NCI-H146 treated with DMSO at 0.1 percent for 48 hours (cell line): ENCODE measurements at regions not wholly inside any gene's neighbourhood (a gene's known extent, or its start where the extent isn't known, plus 50 kb on each side); places are given as distances from the start of the nearest gene placed in this dataset.

Experiments used
- DNase-seq: peaks from one replicate; lab custom pipeline; 2025; ENCODE audit not compliant: unreplicated experiment; lab: John Stamatoyannopoulos, UW

DNA sequence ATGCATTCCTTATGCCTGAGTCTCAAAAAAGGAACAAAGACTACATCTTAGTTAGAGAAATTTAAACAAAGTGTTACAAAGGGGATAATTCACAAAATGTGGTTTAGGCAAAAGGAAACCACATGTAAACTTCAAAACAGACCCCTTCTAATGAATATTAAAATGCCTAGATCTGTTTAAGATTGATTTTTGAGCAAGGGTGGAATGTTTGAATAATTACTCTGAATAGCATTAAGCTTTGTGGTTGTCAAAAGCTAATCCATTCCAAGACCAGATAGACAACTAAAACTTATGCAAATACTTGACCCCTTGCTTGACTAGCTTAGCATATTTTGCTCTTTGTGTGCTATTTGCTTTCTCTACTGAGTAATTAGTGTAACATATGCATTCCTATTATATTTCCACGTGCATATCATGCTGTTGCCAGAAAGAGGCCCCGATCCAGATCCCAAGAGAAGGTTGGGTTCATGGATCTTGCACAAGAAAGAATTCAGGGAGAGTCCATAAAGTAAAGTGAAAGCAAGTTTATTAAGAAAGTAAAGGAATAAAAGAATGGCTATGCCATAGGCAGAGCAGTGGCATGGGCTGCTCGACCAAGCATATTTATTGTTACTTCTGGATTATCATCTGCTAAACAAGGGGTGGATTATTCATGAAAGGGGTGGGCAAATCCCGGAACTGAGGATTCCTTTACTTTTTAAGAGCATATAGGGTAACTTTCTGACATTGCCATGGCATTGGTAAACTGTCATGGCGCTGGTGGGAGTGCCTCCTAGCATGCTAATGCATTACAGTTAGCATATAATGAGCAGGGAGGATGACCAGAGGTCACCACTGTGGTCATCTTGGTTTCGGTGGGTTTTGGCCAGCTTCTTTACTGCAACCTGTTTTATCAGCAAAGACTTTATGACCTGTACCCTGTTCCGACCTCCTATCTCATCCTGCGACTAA lies 1193.4 kb upstream of the EYS start:
- DNase-seq: no peak

DNA sequence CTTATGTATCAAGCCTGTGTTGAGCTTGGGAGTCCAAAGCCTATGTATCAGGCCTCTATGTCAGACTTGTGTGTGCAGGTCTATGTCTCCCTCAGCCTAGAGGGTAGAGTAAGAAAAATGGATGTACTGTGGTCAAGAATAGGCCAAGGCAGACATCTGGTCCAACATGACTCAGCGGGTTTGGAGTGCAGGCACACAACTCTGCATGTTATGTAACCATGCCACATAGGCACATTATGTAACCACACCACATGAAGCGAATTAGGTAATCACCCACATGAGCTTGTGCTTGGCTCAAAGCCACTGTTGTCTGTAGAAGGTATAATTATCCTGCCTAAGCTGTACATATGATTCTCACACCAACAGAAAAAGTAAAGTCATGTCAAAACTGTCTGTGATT lies 1190.5 kb upstream of the EYS start:
- DNase-seq: no peak

DNA sequence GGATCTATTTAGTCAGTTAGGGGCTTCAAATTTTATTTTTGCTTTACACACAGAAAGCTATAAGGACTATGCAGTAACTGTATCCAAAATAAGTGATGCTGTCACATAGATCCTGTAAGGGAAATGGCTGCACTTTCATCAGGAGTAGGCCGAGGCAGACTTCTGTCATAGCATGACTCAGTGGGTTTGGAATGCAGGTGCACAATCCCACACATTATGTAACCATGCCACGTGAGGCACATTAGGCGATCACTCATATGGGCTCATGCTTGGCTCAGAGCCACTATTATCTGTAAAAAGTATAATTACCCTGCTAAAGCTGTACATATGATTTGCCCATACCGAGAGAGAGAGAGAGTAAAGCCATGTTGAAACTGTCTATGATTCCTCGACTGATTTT lies 1189.4 kb upstream of the EYS start:
- no peak for DNase-seq

DNA sequence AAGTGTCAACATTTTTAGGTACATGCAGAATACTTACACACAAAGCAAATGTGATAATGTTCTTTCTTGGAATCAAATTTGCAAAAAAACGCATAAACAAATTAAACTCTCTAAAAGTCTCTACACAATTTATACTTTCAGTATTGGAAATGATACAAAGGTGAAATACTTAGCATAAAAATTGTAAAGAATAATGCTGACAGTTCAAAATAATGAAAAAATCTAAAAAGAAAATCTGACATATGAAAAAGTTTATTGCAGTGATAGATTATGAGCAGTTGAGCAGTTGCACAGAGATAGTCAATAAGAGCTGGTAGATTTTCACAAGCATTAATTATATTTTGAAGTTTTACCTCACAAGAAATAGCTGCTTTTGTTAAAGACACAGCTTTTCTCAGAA lies 1176.4 kb upstream of the EYS start:
- no peak for DNase-seq

DNA sequence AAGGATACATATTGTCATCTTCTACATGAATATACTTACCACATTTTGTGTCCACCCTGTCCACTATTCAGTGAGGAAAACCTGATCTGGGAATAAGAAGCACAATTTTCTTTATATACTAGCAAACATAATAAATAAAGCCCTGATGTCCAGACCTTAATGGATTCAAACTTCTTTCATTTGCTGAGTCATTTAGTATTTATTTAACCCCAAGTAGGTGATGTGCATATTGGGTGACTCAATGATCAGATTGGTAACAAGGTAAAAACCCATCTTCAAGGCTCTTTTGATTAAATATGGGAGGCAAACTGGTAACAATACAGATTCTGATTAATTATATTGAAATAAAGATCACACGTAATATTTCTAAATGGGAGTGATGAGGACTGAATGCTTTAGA lies 1159.8 kb upstream of the EYS start:
- DNase-seq: no peak

DNA sequence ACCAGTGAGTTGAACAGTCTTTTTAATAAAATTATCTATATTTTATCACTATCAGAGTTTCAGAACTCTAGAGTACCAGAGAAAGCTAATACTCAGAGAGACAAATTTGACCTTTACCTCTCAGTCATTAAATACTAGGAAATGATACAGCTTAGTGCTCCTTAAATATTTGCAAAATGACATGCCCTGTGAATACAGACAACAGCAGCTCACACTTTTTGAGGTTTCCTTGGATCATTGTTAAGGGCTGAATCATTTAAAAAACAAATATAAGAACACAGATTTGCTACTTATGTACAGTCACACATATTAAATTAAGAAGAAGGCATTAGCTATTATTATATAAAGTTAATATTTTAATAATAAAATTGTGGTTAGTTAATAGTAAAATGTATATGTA lies 1158.7 kb upstream of the EYS start:
- no peak for DNase-seq

DNA sequence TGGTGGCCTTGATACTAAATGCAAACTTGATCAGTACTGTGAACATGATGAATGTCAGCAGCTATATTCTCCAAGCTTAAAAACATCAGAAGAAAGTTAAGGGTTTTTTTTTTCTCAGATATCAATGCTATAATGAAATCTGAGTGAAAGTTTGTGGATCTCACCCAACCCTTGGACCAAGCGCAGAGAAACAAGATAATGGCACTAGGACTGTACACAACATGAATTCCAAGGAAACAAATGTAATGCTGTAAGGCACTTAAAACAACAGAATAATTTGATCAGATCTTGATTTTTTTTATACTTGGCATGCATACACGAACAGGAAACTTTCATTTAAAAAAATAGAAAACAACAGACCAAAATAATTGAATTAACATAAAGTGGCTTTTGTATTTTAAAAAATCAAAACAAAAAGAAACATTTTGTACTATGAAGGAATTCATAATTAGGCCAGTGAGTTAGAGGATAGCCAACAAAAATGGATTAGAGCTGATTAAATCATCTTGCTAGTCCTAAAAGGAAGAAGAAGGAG lies 1154.0 kb upstream of the EYS start:
- no peak for DNase-seq

DNA sequence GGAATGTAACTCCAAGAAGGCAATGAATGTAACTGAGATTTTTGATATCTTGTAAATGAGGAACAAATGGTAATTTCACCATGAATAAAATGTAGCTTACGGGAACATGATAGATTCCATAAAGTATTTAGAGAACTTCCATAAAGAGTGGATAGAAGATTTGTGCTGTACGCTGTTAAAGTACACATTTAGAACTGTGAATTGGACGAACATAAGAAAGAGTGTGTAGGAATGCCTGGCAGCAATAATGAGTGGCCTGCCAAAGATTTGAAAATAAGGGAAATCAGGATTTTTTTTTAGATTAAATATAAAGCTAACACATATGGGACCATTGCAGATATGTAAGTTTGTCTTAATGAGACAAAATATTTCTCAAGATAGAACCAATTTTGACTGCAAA lies 1153.3 kb upstream of the EYS start:
- DNase-seq: no peak

DNA sequence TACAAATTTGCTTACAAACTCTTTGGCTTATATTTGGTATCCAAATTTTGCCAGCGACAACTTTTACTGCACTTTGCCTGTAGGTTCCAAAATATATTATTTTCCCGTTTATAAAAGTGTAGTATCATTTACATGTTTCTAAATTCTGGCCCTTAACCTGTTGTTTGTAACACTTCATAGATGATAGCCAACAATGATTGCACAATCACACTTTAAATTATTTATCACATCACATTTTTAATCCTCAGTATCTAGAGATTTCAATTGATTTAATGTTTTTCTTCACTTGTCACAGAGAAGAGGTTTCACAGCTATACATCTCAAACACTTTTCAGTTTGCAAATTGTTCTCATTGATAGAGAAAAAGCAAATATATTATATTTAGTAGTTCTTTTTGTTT lies 1151.2 kb upstream of the EYS start:
- no peak for DNase-seq

DNA sequence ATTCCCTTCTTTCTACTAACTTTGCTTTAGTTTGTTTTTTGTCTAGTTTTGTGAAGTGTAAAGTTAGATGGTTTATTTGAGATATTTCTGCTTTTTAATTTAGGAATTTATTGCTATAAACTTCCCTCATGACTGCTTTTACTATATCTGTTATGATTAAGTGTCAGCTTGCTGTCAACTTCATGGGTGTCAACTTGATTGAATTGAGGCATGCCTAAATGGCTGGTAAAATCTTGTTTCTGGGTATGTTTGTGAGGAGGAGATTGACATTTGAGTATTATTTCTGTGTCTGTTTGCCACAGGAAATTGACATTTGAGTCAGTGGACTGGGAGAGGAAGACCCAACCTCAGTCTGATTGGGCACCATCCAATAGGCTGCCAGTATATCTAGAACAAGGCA lies 1147.0 kb upstream of the EYS start:
- no peak for DNase-seq

DNA sequence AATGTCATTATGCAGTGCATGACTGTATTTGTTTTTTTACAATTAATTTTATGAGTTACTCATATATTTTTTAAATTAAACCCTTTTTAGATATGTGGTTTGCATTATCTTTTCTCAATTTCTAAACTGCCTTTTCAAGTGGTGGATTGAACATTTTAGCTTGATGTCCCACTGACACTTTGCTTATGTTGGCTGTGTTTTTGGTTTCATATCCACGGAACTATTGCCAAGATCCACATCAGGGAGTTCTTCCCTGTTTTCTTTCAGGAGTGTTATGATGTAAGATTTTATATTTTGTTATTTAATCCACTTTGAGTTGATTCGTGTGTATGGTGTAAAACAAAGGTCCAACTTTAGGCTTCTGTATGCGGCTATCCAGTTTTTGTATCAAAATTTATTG lies 1144.9 kb upstream of the EYS start:
- DNase-seq: no peak

DNA sequence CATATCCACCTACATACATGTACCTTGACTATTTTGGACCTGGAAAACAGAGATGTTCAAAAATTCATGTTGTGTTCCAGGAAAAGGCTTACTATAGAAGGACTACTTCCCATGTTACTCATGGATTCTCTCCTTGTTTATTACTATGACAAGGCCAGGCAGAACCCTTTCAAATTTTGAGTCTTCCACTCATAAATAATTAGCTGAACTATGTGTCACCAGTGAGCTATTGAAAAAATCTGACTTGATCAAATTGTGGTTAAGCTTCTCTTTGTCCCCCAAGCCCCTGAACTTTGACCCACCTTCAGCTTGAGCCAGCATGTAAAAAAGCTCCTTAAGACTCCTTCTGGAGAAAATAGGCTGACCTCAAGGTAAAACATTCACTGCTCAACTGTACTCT lies 1142.8 kb upstream of the EYS start:
- no peak for DNase-seq

DNA sequence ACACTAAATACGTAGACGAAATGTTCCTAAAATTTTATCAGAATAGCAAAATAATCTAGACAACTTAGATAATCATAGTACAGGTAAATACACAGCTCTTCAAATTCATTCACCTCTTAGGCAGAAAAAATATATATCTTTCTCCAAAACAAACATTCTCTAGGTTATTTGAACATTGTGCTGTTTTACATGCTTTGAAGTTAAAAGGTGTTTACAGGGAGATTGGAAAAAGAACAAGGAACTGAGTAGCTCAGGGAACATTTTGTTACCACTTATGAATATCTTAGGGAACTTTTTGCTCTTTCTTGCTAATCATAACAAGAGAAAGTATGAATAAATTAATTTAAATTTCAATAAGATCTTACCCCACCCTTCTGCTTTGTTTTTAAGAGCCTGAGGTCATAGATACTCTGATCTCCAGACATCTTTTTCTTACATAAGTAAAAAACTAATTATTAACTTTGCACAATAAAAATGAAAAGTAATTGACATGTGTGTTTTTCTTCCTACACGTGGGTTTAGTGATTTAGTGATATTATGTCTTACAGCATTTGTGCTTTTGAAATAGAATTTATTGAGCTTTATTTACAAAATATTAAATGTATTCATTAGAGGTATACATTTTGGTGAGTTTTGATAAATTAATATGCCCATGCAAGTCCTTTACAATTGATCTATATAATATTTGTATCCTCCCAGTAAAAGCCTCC lies 1141.4 kb upstream of the EYS start:
- DNase-seq: no peak

DNA sequence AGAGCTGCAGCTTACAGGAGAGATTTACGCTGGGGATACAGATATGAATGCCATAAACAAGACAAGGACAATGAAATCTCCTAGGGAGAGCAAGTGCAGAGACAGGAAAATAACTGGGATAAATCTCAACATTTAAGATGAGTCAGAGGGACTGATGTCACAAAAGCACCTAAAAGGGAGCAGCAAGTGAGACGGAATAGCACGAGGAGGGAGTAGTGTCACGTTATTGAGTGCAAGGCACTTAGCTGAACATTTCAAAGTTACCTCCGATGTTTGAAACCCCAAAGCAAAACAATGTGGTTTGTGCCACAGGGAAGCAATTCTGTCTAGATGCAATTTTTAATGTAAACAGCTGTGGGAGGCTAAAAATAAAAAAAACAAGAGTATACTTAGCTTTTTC lies 1131.7 kb upstream of the EYS start:
- DNase-seq: no peak

DNA sequence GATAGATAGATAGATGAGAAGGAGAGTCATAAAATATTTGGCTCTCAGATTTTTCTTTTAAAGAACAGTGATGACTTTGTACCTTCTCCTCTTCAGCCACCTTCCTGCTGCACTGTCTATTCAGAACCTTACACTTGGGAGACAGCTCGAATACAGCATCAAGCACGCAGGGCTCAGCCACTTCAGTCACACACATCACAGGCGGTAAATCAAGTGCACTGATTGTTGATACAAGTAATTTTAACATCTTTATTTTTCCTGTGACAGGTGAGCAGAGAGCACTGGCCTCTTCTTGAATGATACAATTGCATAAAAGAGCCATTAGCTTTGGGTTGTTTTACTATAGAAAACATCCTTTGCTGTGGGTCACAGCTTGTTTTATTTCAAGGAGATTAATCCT lies 1118.5 kb upstream of the EYS start:
- DNase-seq: no peak

DNA sequence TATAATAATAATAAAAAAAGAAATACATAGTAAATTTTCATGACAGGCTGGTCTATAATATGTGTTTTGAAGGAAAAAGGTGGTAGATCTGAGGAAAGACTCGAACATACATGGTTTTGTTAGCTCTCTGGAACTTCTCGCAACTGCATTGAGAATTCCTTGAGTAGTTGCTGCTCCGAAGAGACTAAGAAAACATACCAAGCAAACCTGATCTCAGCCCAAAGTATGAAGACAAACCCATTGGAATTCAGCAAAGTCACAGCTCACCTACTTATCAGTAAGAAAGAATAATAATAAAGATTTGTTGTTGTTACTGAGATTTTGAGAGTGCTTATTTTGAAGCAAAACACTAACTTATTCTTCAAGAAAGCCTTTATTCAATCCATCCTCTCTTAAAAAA lies 1107.1 kb upstream of the EYS start:
- no peak for DNase-seq

DNA sequence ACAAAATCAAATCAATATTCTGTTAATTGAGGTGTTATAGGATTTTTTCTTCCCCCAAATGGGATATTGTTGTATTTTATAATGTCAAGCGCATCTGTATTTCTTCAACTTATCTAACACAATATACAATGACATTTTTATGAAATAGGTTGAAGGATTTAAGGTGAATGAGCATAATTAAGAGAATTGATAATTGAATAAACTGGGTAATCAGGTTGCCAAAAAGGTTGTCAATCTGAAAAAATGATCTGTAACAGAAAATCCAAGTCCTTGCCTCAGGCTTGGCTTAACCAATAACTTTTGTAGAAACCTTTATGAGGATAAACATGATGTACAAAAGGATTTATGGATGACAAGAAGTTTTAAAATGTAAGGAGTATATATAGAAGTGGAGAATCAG lies 1101.7 kb upstream of the EYS start:
- DNase-seq: no peak

DNA sequence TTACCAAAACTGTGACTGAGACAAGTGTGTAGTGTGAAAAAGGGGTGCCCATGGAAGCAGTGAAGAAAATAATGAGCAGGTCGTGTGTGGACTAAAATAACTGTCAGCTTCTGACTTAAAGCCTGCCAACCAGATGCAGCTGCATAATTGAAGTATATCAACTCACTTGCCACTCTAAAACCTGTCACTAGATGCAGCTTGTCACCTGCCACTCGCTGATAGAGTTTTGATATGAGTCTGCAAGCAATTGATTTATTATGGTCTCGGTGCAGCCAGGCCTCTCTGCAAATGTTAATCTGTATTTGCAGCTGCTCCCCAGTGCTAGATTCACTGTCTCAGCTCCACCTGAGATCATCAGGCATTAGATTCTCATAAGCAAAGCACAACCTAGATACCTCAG lies 1090.0 kb upstream of the EYS start:
- no peak for DNase-seq

DNA sequence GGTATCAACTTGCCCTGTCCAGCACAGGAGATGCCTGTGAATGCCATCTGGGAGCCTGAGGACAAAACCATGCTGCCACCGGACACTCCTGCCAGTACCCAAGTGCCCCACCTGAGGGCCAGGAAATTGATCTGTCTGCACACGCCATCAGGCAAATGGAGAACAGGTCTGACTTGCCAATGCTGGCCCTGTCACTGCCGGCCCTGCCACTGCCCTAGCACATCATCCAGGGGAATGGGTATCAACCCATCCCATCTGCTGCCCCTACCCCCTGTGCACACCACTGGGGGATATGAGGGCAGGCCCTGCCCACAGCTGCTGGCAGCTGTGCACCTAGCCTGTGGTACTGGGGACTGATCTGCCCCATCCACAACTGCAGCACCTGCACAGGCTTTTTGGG lies 1081.6 kb upstream of the EYS start:
- no peak for DNase-seq

DNA sequence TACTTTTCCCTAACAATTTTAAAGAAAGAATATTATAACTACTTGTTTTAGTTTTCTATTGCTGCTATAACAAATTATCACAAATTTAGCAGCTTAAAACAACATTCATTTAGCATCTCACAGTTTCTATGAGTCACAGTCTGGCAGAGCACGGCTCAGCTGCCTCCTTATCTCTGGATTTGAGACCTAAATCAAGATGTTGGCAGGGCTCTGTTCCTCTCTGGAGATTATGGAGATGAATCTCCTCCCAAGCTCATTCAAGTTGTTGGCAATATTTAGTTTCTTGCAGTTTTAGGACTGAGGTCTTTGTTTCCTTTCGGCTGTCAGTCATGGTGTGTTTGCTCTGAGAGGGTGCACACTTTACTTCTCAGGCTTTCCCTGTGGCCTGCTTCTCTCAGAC lies 1065.8 kb upstream of the EYS start:
- DNase-seq: no peak

DNA sequence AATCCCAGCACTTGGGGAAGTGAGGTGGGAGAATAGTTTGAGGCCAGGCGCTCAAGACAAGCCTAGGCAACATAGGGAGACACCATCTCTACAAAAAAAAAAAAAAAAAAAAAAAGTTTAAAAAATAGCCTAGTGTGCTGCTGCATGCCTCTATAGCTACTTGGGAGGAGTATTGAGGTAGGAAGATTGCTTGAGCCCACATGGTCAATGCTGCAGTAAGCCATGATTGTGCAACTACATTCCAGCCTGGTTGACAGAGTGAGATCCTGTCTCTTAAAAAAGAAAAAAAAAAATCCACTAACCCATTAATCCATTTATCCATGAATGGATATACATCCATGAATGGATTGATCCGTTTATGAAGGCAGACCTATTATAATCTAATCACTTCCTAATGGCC lies 1064.6 kb upstream of the EYS start:
- no peak for DNase-seq

DNA sequence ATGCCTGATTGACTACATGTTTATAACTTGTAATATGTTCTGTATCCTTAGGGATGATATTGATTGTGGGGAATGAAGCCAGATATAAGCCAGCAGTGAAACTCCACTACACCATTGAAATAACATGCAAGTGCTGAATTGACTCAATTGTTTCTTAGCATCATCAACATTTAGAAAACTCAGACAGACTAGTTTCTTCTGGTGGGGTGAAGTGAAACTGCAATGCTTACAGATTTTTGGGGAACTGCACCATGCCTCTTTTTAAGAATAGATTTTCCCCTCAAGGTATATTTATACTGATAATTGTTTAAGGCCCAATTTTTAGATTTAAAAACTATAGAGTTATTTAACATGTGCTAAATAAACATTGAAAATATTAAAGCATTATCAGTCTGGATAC lies 1044.6 kb upstream of the EYS start:
- no peak for DNase-seq
